ENCODE measurements at regions not wholly inside any gene's neighbourhood (a gene's known extent, or its start where the extent isn't known, plus 50 kb on each side); places are given as distances from the start of the nearest gene placed in this dataset.

- no peak for ATAC-seq (ENCODE audit: low read depth)
- Mint-ChIP-seq H3K4me1 (no peaks in the 10 kb centered on the region), H3K4me3 (no peak overlapping the region), H3K9me3 (peaks cover 3% of the 10 kb centered on the region), H3K36me3 (no peaks in the 10 kb centered on the region), H3K27me3 (peaks cover 6% of the 10 kb centered on the region), H3K27ac (no peak overlapping the region)
- no peak for DNase-seq (ENCODE audit: low spot score in 2 of 2)
These were observed 148.5 kb upstream of the FREM2 start for GRCh38 chr13:38538422-38538821.

- DNase-seq (ENCODE audit: low spot score in 2 of 2) (no peak), ATAC-seq (ENCODE audit: low read depth) (no peak)
- Mint-ChIP-seq H3K9me3 (peaks cover 3% of the 10 kb centered on the region), H3K27me3 (peaks cover 6% of the 10 kb centered on the region), H3K36me3 (no peaks in the 10 kb centered on the region), H3K4me1 (no peaks in the 10 kb centered on the region), H3K4me3 (no peak overlapping the region), H3K27ac (no peak overlapping the region)
These were observed 147.2 kb upstream of the FREM2 start for GRCh38 chr13:38539632-38540031.

GRCh38 chr13:38542601-38543000 lies 144.3 kb upstream of the FREM2 start:
- DNase-seq (ENCODE audit: low spot score in 2 of 2) (no peak), ATAC-seq (ENCODE audit: low read depth) (no peak)

GRCh38 chr13:38543561-38543960 lies 143.3 kb upstream of the FREM2 start:
- no peaks in the 10 kb centered on the region for H3K27me3 Mint-ChIP-seq
- no peaks in the 10 kb centered on the region for H3K9me3 Mint-ChIP-seq
- DNase-seq (ENCODE audit: low spot score in 2 of 2) (no peak), ATAC-seq (ENCODE audit: low read depth) (no peak)
- no peak overlapping the region for H3K27ac Mint-ChIP-seq
- no peaks in the 10 kb centered on the region for H3K4me1 Mint-ChIP-seq
- no peaks in the 10 kb centered on the region for H3K36me3 Mint-ChIP-seq
- no peak overlapping the region for H3K4me3 Mint-ChIP-seq

More at GRCh38 chr13:38542601-38543000, 144.3 kb upstream of the FREM2 start:
- no peaks in the 10 kb centered on the region for H3K4me1 Mint-ChIP-seq
- no peaks in the 10 kb centered on the region for H3K9me3 Mint-ChIP-seq
- H3K4me3 Mint-ChIP-seq: no peak overlapping the region
- no peaks in the 10 kb centered on the region for H3K27me3 Mint-ChIP-seq
- H3K36me3 Mint-ChIP-seq: no peaks in the 10 kb centered on the region
- no peak overlapping the region for H3K27ac Mint-ChIP-seq

- ATAC-seq (ENCODE audit: low read depth): no peak
- no peaks in the 10 kb centered on the region for H3K27me3 Mint-ChIP-seq
- no peak overlapping the region for H3K4me3 Mint-ChIP-seq
- DNase-seq (ENCODE audit: low spot score in 2 of 2): no peak
- H3K27ac Mint-ChIP-seq: no peak overlapping the region
- H3K9me3 Mint-ChIP-seq: no peaks in the 10 kb centered on the region
- H3K36me3 Mint-ChIP-seq: no peaks in the 10 kb centered on the region
- H3K4me1 Mint-ChIP-seq: no peaks in the 10 kb centered on the region
These were observed 123.1 kb upstream of the FREM2 start for GRCh38 chr13:38563739-38564138.

GRCh38 chr13:38564256-38565150 lies 122.4 kb upstream of the FREM2 start:
- H3K27ac Mint-ChIP-seq: no peak overlapping the region
- H3K4me1 Mint-ChIP-seq: no peaks in the 10 kb centered on the region
- no peaks in the 10 kb centered on the region for H3K36me3 Mint-ChIP-seq
- no peaks in the 10 kb centered on the region for H3K27me3 Mint-ChIP-seq
- ATAC-seq (ENCODE audit: low read depth) (no peak), DNase-seq (ENCODE audit: low spot score in 2 of 2) (no peak)
- H3K4me3 Mint-ChIP-seq: no peak overlapping the region
- no peaks in the 10 kb centered on the region for H3K9me3 Mint-ChIP-seq

GRCh38 chr13:38566023-38566422 lies 120.9 kb upstream of the FREM2 start:
- no peak overlapping the region for H3K4me3 Mint-ChIP-seq
- H3K27me3 Mint-ChIP-seq: no peaks in the 10 kb centered on the region
- no peaks in the 10 kb centered on the region for H3K36me3 Mint-ChIP-seq

GRCh38 chr13:38566519-38566918 lies 120.4 kb upstream of the FREM2 start:
- peaks cover 2% of the 10 kb centered on the region for H3K9me3 Mint-ChIP-seq
- H3K36me3 Mint-ChIP-seq: no peaks in the 10 kb centered on the region
- DNase-seq (ENCODE audit: low spot score in 2 of 2) (no peak), ATAC-seq (ENCODE audit: low read depth) (no peak)
- H3K27ac Mint-ChIP-seq: no peak overlapping the region
- H3K27me3 Mint-ChIP-seq: no peaks in the 10 kb centered on the region
- no peak overlapping the region for H3K4me3 Mint-ChIP-seq
- no peaks in the 10 kb centered on the region for H3K4me1 Mint-ChIP-seq

More at GRCh38 chr13:38566023-38566422, 120.9 kb upstream of the FREM2 start:
- ATAC-seq (ENCODE audit: low read depth): no peak
- DNase-seq (ENCODE audit: low spot score in 2 of 2): no peak
- Mint-ChIP-seq H3K9me3 (no peaks in the 10 kb centered on the region), H3K4me1 (no peaks in the 10 kb centered on the region), H3K27ac (no peak overlapping the region)

GRCh38 chr13:38570706-38571105 lies 116.2 kb upstream of the FREM2 start:
- Mint-ChIP-seq H3K27me3 (no peaks in the 10 kb centered on the region), H3K27ac (no peak overlapping the region), H3K36me3 (no peaks in the 10 kb centered on the region), H3K4me3 (no peak overlapping the region), H3K9me3 (peaks cover 2% of the 10 kb centered on the region), H3K4me1 (no peaks in the 10 kb centered on the region)
- ATAC-seq (ENCODE audit: low read depth): no peak
- no peak for DNase-seq (ENCODE audit: low spot score in 2 of 2)

- no peaks in the 10 kb centered on the region for H3K27me3 Mint-ChIP-seq
- no peaks in the 10 kb centered on the region for H3K4me1 Mint-ChIP-seq
- no peak overlapping the region for H3K27ac Mint-ChIP-seq
- ATAC-seq (ENCODE audit: low read depth): no peak
- no peaks in the 10 kb centered on the region for H3K36me3 Mint-ChIP-seq
- H3K9me3 Mint-ChIP-seq: peaks cover 2% of the 10 kb centered on the region
- H3K4me3 Mint-ChIP-seq: no peak overlapping the region
- no peak for DNase-seq (ENCODE audit: low spot score in 2 of 2)
These were observed 111.5 kb upstream of the FREM2 start for GRCh38 chr13:38575427-38575826.

- DNase-seq (ENCODE audit: low spot score in 2 of 2) (no peak), ATAC-seq (ENCODE audit: low read depth) (no peak)
- no peaks in the 10 kb centered on the region for H3K9me3 Mint-ChIP-seq
- no peak overlapping the region for H3K27ac Mint-ChIP-seq
- no peaks in the 10 kb centered on the region for H3K36me3 Mint-ChIP-seq
- H3K4me3 Mint-ChIP-seq: no peak overlapping the region
- H3K27me3 Mint-ChIP-seq: no peaks in the 10 kb centered on the region
- no peaks in the 10 kb centered on the region for H3K4me1 Mint-ChIP-seq
These were observed 109.8 kb upstream of the FREM2 start for GRCh38 chr13:38577048-38577447.

- H3K36me3 Mint-ChIP-seq: no peaks in the 10 kb centered on the region
- H3K27ac Mint-ChIP-seq: no peak overlapping the region
- ATAC-seq (ENCODE audit: low read depth) (no peak), DNase-seq (ENCODE audit: low spot score in 2 of 2) (peak in 1 of 2 donors; percentile 0)
- no peaks in the 10 kb centered on the region for H3K9me3 Mint-ChIP-seq
- H3K27me3 Mint-ChIP-seq: no peaks in the 10 kb centered on the region
- H3K4me1 Mint-ChIP-seq: no peaks in the 10 kb centered on the region
- H3K4me3 Mint-ChIP-seq: no peak overlapping the region
These were observed 104.7 kb upstream of the FREM2 start for GRCh38 chr13:38582133-38582532.

GRCh38 chr13:38590230-38590629 lies 96.6 kb upstream of the FREM2 start:
- Mint-ChIP-seq H3K27ac (no peak overlapping the region), H3K27me3 (no peaks in the 10 kb centered on the region), H3K4me1 (no peaks in the 10 kb centered on the region), H3K36me3 (no peaks in the 10 kb centered on the region), H3K4me3 (no peak overlapping the region), H3K9me3 (no peaks in the 10 kb centered on the region)
- DNase-seq (ENCODE audit: low spot score in 2 of 2) (no peak), ATAC-seq (ENCODE audit: low read depth) (no peak)

GRCh38 chr13:38590796-38591507 lies 95.9 kb upstream of the FREM2 start:
- Mint-ChIP-seq H3K4me3 (no peak overlapping the region), H3K27me3 (no peaks in the 10 kb centered on the region), H3K9me3 (no peaks in the 10 kb centered on the region), H3K27ac (no peak overlapping the region), H3K4me1 (no peaks in the 10 kb centered on the region), H3K36me3 (no peaks in the 10 kb centered on the region)
- DNase-seq (ENCODE audit: low spot score in 2 of 2) (no peak), ATAC-seq (ENCODE audit: low read depth) (no peak)
